BJ (cell line): ENCODE measurements at regions not wholly inside any gene's neighbourhood (a gene's known extent, or its start where the extent isn't known, plus 50 kb on each side); places are given as distances from the start of the nearest gene placed in this dataset.

ENCODE experiments used
- CTCF ChIA-PET: fragments of 350-600 bp; formaldehyde crosslinking; extraction: SDS; loops from one replicate; lab custom pipeline; 2021; ENCODE audit warnings: antibody characterized with exemption, inconsistent platforms; lab: Yijun Ruan, JAX
- POLR2A ChIA-PET: fragments of 300-600 bp; sonication (Branson Sonifier 250); formaldehyde crosslinking; extraction: SDS; loops from one replicate; lab custom pipeline; 2021; ENCODE audit warnings: antibody characterized with exemption; lab: Charles Lee
- DNase-seq: peaks from one replicate; pipeline ENCODE4 v3.0.0-alpha.2; 2011; ENCODE audit warnings: low read depth
- H3K27me3 ChIP-seq: 2 replicates; pipeline ENCODE4 v1.6.0; 2011; ENCODE audit warnings: low read length; ENCODE audit not compliant: control insufficient read depth, insufficient read depth
- H3K36me3 ChIP-seq: 2 replicates; pipeline ENCODE4 v1.5.1; 2011; ENCODE audit warnings: low read length; ENCODE audit not compliant: control insufficient read depth, insufficient read depth
- H3K4me3 ChIP-seq: 2 replicates; pipeline ENCODE4 v1.5.1; 2011; ENCODE audit warnings: low read depth, mild to moderate bottlenecking, control low read depth, low read length
- TF ChIP-seq, protein P1 (sequence below): IDR thresholded peaks from 2 replicates; pipeline ENCODE4 v1.5.1; 2011; ENCODE audit warnings: low read depth, mild to moderate bottlenecking, control low read depth, inconsistent platforms, low read length, moderate library complexity; ENCODE audit not compliant: insufficient read depth

- no peak overlapping the region for H3K4me3 ChIP-seq
- CTCF ChIA-PET = interaction anchor here (0.6 to 1.2 kb wide), 2 partner anchors 16 to 797 kb away, joined by 3 to 4 read pairs; no protein-coding TSS in a partner anchor
- H3K27me3 ChIP-seq = no peaks in the 10 kb centered on the region
- POLR2A ChIA-PET = no interaction called here
- no peaks in the 10 kb centered on the region for H3K36me3 ChIP-seq
- TF ChIP-seq, protein P1, sequence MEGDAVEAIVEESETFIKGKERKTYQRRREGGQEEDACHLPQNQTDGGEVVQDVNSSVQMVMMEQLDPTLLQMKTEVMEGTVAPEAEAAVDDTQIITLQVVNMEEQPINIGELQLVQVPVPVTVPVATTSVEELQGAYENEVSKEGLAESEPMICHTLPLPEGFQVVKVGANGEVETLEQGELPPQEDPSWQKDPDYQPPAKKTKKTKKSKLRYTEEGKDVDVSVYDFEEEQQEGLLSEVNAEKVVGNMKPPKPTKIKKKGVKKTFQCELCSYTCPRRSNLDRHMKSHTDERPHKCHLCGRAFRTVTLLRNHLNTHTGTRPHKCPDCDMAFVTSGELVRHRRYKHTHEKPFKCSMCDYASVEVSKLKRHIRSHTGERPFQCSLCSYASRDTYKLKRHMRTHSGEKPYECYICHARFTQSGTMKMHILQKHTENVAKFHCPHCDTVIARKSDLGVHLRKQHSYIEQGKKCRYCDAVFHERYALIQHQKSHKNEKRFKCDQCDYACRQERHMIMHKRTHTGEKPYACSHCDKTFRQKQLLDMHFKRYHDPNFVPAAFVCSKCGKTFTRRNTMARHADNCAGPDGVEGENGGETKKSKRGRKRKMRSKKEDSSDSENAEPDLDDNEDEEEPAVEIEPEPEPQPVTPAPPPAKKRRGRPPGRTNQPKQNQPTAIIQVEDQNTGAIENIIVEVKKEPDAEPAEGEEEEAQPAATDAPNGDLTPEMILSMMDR = no peak
- no peak for DNase-seq
Observed at GRCh38 chr1:199553104-199553503, 474.4 kb upstream of the NR5A2 start.

DNA sequence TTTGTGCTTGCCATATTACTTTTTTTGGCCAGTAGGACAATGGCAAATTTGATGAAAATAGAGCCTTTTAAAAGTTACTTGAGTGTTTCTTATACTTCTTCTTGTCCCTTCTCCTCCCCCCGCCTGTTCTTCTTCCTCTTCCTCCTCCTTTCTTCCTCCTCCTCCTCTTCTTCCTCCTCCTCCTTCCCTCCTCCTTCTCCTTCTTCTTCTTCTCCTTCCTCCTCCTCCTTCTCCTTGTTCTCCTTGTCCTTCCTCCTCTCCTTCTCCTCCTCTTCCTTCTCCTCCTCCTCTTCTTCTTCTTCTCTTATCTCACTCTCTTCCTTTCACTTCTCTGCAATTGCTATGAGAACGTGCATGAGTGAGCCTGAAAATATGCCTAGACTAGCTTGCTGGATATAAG is 466.2 kb upstream of the NR5A2 start:
- Histone ChIP-seq H3K4me3 (no peak overlapping the region), H3K36me3 (no peaks in the 10 kb centered on the region), H3K27me3 (no peaks in the 10 kb centered on the region)
- ChIA-PET POLR2A (no interaction called here), CTCF (no interaction called here)
- TF ChIP-seq, protein P1 = no peak
- no peak for DNase-seq

GRCh38 chr1:199573047-199573446 is 454.5 kb upstream of the NR5A2 start:
- TF ChIP-seq, protein P1 = no peak
- DNase-seq = no peak
- ChIA-PET CTCF (no interaction called here), POLR2A (no interaction called here)
- Histone ChIP-seq H3K36me3 (no peaks in the 10 kb centered on the region), H3K27me3 (no peaks in the 10 kb centered on the region), H3K4me3 (no peak overlapping the region)

- TF ChIP-seq, protein P1 = no peak
- CTCF ChIA-PET = no interaction called here
- DNase-seq = no peak
- no peak overlapping the region for H3K4me3 ChIP-seq
- no peaks in the 10 kb centered on the region for H3K36me3 ChIP-seq
- no peaks in the 10 kb centered on the region for H3K27me3 ChIP-seq
- POLR2A ChIA-PET = no interaction called here
Observed at GRCh38 chr1:199574950-199575349, 452.6 kb upstream of the NR5A2 start.

DNA sequence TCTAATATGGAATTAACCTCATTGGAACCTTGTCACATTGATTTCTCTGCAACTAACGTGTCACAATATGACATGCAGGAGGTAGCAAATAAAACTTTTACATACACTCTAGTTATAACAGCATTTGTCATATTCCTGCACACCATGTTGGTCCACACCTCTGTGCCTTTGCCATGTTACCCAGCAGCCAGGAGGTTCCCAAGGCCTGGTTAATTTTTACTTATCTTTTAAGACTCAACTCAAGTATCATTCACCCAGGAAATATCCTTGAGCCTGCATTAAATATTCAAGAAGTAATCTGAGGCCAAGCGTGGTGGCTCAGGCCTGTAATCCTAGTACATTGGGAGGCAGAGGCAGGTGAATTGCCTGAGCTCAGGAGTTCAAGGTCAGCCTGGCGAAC is 447.2 kb upstream of the NR5A2 start:
- Histone ChIP-seq H3K4me3 (no peak overlapping the region), H3K36me3 (no peaks in the 10 kb centered on the region), H3K27me3 (no peaks in the 10 kb centered on the region)
- ChIA-PET POLR2A (no interaction called here), CTCF (interaction anchor here (0.7 kb wide), 1 partner anchor 13 kb away, joined by 4 read pairs; no protein-coding TSS in a partner anchor)
- TF ChIP-seq, protein P1 = no peak
- DNase-seq = no peak
